ENCODE measurements at regions not wholly inside any gene's neighbourhood (a gene's known extent, or its start where the extent isn't known, plus 50 kb on each side); places are given as distances from the start of the nearest gene placed in this dataset.

DNA sequence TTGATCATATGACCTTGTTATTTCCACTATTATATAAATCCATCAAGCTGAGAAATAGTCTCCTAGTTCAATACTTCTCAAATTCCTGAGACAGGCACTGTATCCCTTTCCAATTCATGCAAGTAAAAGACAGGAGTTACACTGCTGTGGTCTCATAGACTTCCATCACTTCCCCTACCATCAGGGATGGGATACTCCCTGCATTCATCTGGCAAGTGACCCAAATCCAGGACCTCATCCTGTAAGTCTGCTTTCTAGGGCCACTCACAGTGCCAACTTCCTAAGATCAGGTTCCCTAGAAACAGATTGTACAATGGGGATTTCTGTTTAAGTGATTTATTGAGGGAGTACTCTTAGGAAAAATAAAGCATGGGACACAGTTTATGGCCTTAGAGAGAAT, 424.0 kb upstream of the CDH7 start:
- TF ChIP-seq, protein P1, sequence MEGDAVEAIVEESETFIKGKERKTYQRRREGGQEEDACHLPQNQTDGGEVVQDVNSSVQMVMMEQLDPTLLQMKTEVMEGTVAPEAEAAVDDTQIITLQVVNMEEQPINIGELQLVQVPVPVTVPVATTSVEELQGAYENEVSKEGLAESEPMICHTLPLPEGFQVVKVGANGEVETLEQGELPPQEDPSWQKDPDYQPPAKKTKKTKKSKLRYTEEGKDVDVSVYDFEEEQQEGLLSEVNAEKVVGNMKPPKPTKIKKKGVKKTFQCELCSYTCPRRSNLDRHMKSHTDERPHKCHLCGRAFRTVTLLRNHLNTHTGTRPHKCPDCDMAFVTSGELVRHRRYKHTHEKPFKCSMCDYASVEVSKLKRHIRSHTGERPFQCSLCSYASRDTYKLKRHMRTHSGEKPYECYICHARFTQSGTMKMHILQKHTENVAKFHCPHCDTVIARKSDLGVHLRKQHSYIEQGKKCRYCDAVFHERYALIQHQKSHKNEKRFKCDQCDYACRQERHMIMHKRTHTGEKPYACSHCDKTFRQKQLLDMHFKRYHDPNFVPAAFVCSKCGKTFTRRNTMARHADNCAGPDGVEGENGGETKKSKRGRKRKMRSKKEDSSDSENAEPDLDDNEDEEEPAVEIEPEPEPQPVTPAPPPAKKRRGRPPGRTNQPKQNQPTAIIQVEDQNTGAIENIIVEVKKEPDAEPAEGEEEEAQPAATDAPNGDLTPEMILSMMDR (IDR thresholded peaks at IDR 0.05), result no peak
- TF ChIP-seq EP300 (IDR thresholded peaks at IDR 0.05), result no peak
- TF ChIP-seq POLR2AphosphoS5 (IDR thresholded peaks at IDR 0.05), result no peak
- no peak for TF ChIP-seq POLR2A (IDR thresholded peaks at IDR 0.05; ENCODE audit: low read depth)

All from esophagus muscularis mucosa (tissue), 4 donors.